Activated naive CD4-positive, alpha-beta T cell treated with anti-CD3 and anti-CD28 coated beads for 36 hours (primary cell): ENCODE measurements at regions not wholly inside any gene's neighbourhood (a gene's known extent, or its start where the extent isn't known, plus 50 kb on each side); places are given as distances from the start of the nearest gene placed in this dataset.

ENCODE experiments used
- CTCF ChIA-PET: fragments of 350-600 bp; sonication (Branson Sonifier 250); formaldehyde crosslinking; loops from one replicate; lab custom pipeline; 2021; ENCODE audit warnings: antibody characterized with exemption; lab: Charles Lee
- DNase-seq: peaks from one replicate; pipeline ENCODE4 v3.0.0-alpha.2; 2020
- H3K27ac Mint-ChIP-seq: one replicate; pipeline ENCODE4 v1.8.0; 2021; ENCODE audit warnings: mild to moderate bottlenecking, mixed read lengths
- H3K27me3 Mint-ChIP-seq: one replicate; pipeline ENCODE4 v1.8.0; 2021; ENCODE audit warnings: low read depth, mixed read lengths
- H3K36me3 Mint-ChIP-seq: one replicate; pipeline ENCODE4 v1.8.0; 2021; ENCODE audit warnings: low read depth, mixed read lengths
- H3K4me1 Mint-ChIP-seq: one replicate; pipeline ENCODE4 v1.8.0; 2021; ENCODE audit warnings: low read depth, mixed read lengths
- H3K4me3 Mint-ChIP-seq: one replicate; pipeline ENCODE4 v1.8.0; 2021; ENCODE audit warnings: mild to moderate bottlenecking, moderate library complexity, mixed read lengths
- H3K9me3 Mint-ChIP-seq: one replicate; pipeline ENCODE4 v1.8.0; 2021; ENCODE audit warnings: mixed read lengths
- intact Hi-C: fragments of 100-400 bp; cut with micrococcal nuclease; formaldehyde crosslinking; loops from one replicate; pipeline ENCODE4 v1.15.1; 2023

- CTCF ChIA-PET, result no interaction called here
- Mint-ChIP-seq H3K27me3 (peaks cover 7% of the 10 kb centered on the region), H3K27ac (no peak overlapping the region), H3K9me3 (no peaks in the 10 kb centered on the region), H3K4me3 (no peak overlapping the region), H3K36me3 (no peaks in the 10 kb centered on the region), H3K4me1 (no peaks in the 10 kb centered on the region)
- intact Hi-C loops, result no loop called here
- DNase-seq, result no peak
Observed at GRCh38 chr3:110234831-110235230, 836.8 kb upstream of the NECTIN3 start.

- no peaks in the 10 kb centered on the region for H3K9me3 Mint-ChIP-seq
- no peak overlapping the region for H3K4me3 Mint-ChIP-seq
- no peaks in the 10 kb centered on the region for H3K36me3 Mint-ChIP-seq
- DNase-seq, result no peak
- peaks cover 7% of the 10 kb centered on the region for H3K27me3 Mint-ChIP-seq
- intact Hi-C loops, result no loop called here
- H3K27ac Mint-ChIP-seq, result no peak overlapping the region
- H3K4me1 Mint-ChIP-seq, result no peaks in the 10 kb centered on the region
- CTCF ChIA-PET, result no interaction called here
Observed at GRCh38 chr3:110236976-110237610, 834.5 kb upstream of the NECTIN3 start.

- peaks cover 7% of the 10 kb centered on the region for H3K4me1 Mint-ChIP-seq
- H3K36me3 Mint-ChIP-seq, result no peaks in the 10 kb centered on the region
- no peak overlapping the region for H3K27ac Mint-ChIP-seq
- no peak overlapping the region for H3K4me3 Mint-ChIP-seq
- H3K9me3 Mint-ChIP-seq, result no peaks in the 10 kb centered on the region
- DNase-seq, result no peak
- peaks cover 3% of the 10 kb centered on the region for H3K27me3 Mint-ChIP-seq
- intact Hi-C loops, result no loop called here
- CTCF ChIA-PET, result interaction anchor here (0.6 kb wide), 1 partner anchor 1318 kb away, joined by 3 read pairs; no protein-coding TSS in a partner anchor
Observed at GRCh38 chr3:110243081-110243480, 828.5 kb upstream of the NECTIN3 start.

GRCh38 chr3:110246796-110247376, 824.7 kb upstream of the NECTIN3 start:
- Mint-ChIP-seq H3K36me3 (no peaks in the 10 kb centered on the region), H3K4me3 (no peak overlapping the region), H3K4me1 (peaks cover 7% of the 10 kb centered on the region), H3K27me3 (no peaks in the 10 kb centered on the region), H3K9me3 (no peaks in the 10 kb centered on the region), H3K27ac (no peak overlapping the region)
- intact Hi-C loops, result loop anchor here (1.0 kb wide), 1 partner anchor 320 kb away; no protein-coding TSS in a partner anchor
- DNase-seq, result no peak
- CTCF ChIA-PET, result no interaction called here

- H3K36me3 Mint-ChIP-seq, result no peaks in the 10 kb centered on the region
- DNase-seq, result no peak
- H3K4me1 Mint-ChIP-seq, result peaks cover 7% of the 10 kb centered on the region
- CTCF ChIA-PET, result no interaction called here
- intact Hi-C loops, result no loop called here
- no peaks in the 10 kb centered on the region for H3K9me3 Mint-ChIP-seq
- H3K4me3 Mint-ChIP-seq, result no peak overlapping the region
- H3K27ac Mint-ChIP-seq, result no peak overlapping the region
- H3K27me3 Mint-ChIP-seq, result peaks cover 4% of the 10 kb centered on the region
Observed at GRCh38 chr3:110248666-110249065, 823.0 kb upstream of the NECTIN3 start.

GRCh38 chr3:110253794-110254193, 817.8 kb upstream of the NECTIN3 start:
- H3K4me1 Mint-ChIP-seq, result no peaks in the 10 kb centered on the region
- H3K4me3 Mint-ChIP-seq, result no peak overlapping the region
- peaks cover 10% of the 10 kb centered on the region for H3K27me3 Mint-ChIP-seq
- no peaks in the 10 kb centered on the region for H3K36me3 Mint-ChIP-seq
- DNase-seq, result no peak
- no peak overlapping the region for H3K27ac Mint-ChIP-seq
- intact Hi-C loops, result no loop called here
- CTCF ChIA-PET, result no interaction called here
- H3K9me3 Mint-ChIP-seq, result no peaks in the 10 kb centered on the region

GRCh38 chr3:110254591-110254990, 817.0 kb upstream of the NECTIN3 start:
- no peak overlapping the region for H3K4me3 Mint-ChIP-seq
- peaks cover 10% of the 10 kb centered on the region for H3K27me3 Mint-ChIP-seq
- DNase-seq, result no peak
- intact Hi-C loops, result no loop called here
- CTCF ChIA-PET, result no interaction called here
- H3K9me3 Mint-ChIP-seq, result no peaks in the 10 kb centered on the region
- no peaks in the 10 kb centered on the region for H3K4me1 Mint-ChIP-seq
- H3K27ac Mint-ChIP-seq, result no peak overlapping the region
- no peaks in the 10 kb centered on the region for H3K36me3 Mint-ChIP-seq

- CTCF ChIA-PET, result interaction anchor here (0.6 to 0.7 kb wide), 2 partner anchors 102 to 317 kb away, joined by 3 to 4 read pairs; no protein-coding TSS in a partner anchor
- Mint-ChIP-seq H3K4me1 (no peaks in the 10 kb centered on the region), H3K27me3 (peaks cover 12% of the 10 kb centered on the region), H3K36me3 (no peaks in the 10 kb centered on the region), H3K9me3 (no peaks in the 10 kb centered on the region), H3K27ac (no peak overlapping the region), H3K4me3 (no peak overlapping the region)
- intact Hi-C loops, result no loop called here
- no peak for DNase-seq
Observed at GRCh38 chr3:110261141-110261540, 810.5 kb upstream of the NECTIN3 start.

GRCh38 chr3:110262896-110263295, 808.7 kb upstream of the NECTIN3 start:
- intact Hi-C loops, result no loop called here
- DNase-seq, result no peak
- no peaks in the 10 kb centered on the region for H3K9me3 Mint-ChIP-seq
- no peak overlapping the region for H3K27ac Mint-ChIP-seq
- no peak overlapping the region for H3K4me3 Mint-ChIP-seq
- H3K4me1 Mint-ChIP-seq, result no peaks in the 10 kb centered on the region
- H3K27me3 Mint-ChIP-seq, result peaks cover 7% of the 10 kb centered on the region
- CTCF ChIA-PET, result no interaction called here
- no peaks in the 10 kb centered on the region for H3K36me3 Mint-ChIP-seq

GRCh38 chr3:110265302-110265701, 806.3 kb upstream of the NECTIN3 start:
- H3K27ac Mint-ChIP-seq, result no peak overlapping the region
- no peaks in the 10 kb centered on the region for H3K4me1 Mint-ChIP-seq
- peaks cover 9% of the 10 kb centered on the region for H3K27me3 Mint-ChIP-seq
- no peaks in the 10 kb centered on the region for H3K9me3 Mint-ChIP-seq
- CTCF ChIA-PET, result no interaction called here
- no peak for DNase-seq
- H3K36me3 Mint-ChIP-seq, result no peaks in the 10 kb centered on the region
- intact Hi-C loops, result no loop called here
- no peak overlapping the region for H3K4me3 Mint-ChIP-seq

- CTCF ChIA-PET, result no interaction called here
- peaks cover 5% of the 10 kb centered on the region for H3K27me3 Mint-ChIP-seq
- H3K4me1 Mint-ChIP-seq, result no peaks in the 10 kb centered on the region
- no peaks in the 10 kb centered on the region for H3K36me3 Mint-ChIP-seq
- no peak overlapping the region for H3K27ac Mint-ChIP-seq
- intact Hi-C loops, result no loop called here
- H3K4me3 Mint-ChIP-seq, result no peak overlapping the region
- H3K9me3 Mint-ChIP-seq, result no peaks in the 10 kb centered on the region
- no peak for DNase-seq
Observed at GRCh38 chr3:110267304-110267845, 804.2 kb upstream of the NECTIN3 start.

- Mint-ChIP-seq H3K27me3 (peaks cover 2% of the 10 kb centered on the region), H3K36me3 (no peaks in the 10 kb centered on the region), H3K9me3 (no peaks in the 10 kb centered on the region), H3K4me1 (no peaks in the 10 kb centered on the region), H3K4me3 (no peak overlapping the region), H3K27ac (no peak overlapping the region)
- no peak for DNase-seq
- CTCF ChIA-PET, result no interaction called here
- intact Hi-C loops, result no loop called here
Observed at GRCh38 chr3:110272525-110272924, 799.1 kb upstream of the NECTIN3 start.
